ENCODE measurements at regions not wholly inside any gene's neighbourhood (a gene's known extent, or its start where the extent isn't known, plus 50 kb on each side); places are given as distances from the start of the nearest gene placed in this dataset.

DNA sequence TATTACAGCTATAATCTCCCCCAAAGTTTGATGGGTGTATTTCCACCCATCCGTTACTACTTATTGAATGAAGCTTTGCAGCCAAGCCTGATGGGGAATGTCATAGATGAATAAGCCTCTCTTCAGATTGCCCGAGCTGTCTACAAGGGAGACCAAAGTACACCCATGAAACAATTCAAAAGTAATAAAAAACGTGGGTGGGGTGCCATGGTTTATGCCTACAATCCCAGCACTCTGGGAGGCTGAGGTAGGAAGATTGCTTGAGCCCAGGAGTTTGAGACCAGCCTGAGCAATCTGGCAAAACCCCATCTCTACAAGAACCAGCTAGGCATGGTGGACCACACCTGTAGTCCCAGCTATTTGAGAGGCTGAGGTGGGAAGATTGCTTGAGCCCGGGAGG, 419.2 kb downstream of the FGF9 start:
- TF ChIP-seq CTCF (IDR thresholded peaks at IDR 0.05) (no peak), POLR2AphosphoS5 (IDR thresholded peaks at IDR 0.05; ENCODE audit: low read depth, low read length) (no peak), REST (IDR thresholded peaks at IDR 0.05; ENCODE audit: insufficient read depth in 1 of 2, low read depth in 2 of 2, low read length in 1 of 2) (no peak), SIN3A (IDR thresholded peaks at IDR 0.05; ENCODE audit: borderline replicate concordance, insufficient read depth, low read depth, low read length) (no peak), TCF7L2 (IDR thresholded peaks at IDR 0.05; ENCODE audit: low read depth, low read length) (no peak)
